Loucy (cell line): ENCODE measurements at regions not wholly inside any gene's neighbourhood (a gene's known extent, or its start where the extent isn't known, plus 50 kb on each side); places are given as distances from the start of the nearest gene placed in this dataset.

Source experiments
- CTCF ChIP-seq: fragments of 200-600 bp; sonication (generic); conservative IDR thresholded peaks from 2 replicates; pipeline ENCODE4 v1.5.1; 2014; ENCODE audit warnings: mild to moderate bottlenecking, antibody characterized with exemption, low read length
- EZH2phosphoT487 ChIP-seq: fragments of 200-600 bp; IDR thresholded peaks from 2 replicates; pipeline ENCODE4 v1.6.1; 2018; ENCODE audit warnings: antibody characterized with exemption, mild to moderate bottlenecking, moderate library complexity, borderline replicate concordance

- TF ChIP-seq CTCF (no peak), EZH2phosphoT487 (no peak)
These were observed 379.5 kb upstream of the AGTR1 start for GRCh38 chr3:148318240-148318639.
